Left lung (tissue), 4 donors: ENCODE measurements at regions not wholly inside any gene's neighbourhood (a gene's known extent, or its start where the extent isn't known, plus 50 kb on each side); places are given as distances from the start of the nearest gene placed in this dataset.
A peak's percentile ranks its signal among the peaks of the same experiment; 100 is the strongest.

Experiments used
- ATAC-seq: fragments of 200-7000 bp; cut with Tn5 transposase; one replicate; pipeline ENCODE4 v1.9.1; 2020; ENCODE audit warnings: moderate library complexity
- DNase-seq, 4 donors: peaks; one replicate each; pipeline ENCODE4 v3.0.0-alpha.2; 2013 to 2020
- H3K27ac ChIP-seq, 2 donors: fragments of 200-600 bp; sonication (generic) in 1 of 2; one replicate each; pipeline versions ENCODE4 v1.5.0 to v1.8.0; 2020 to 2021
- H3K27me3 ChIP-seq, 2 donors: fragments of 200-600 bp; sonication (generic) in 1 of 2; one replicate each; pipeline versions ENCODE4 v1.5.0 to v1.8.0; 2020 to 2021
- H3K36me3 ChIP-seq, 2 donors: fragments of 200-600 bp; sonication (generic) in 1 of 2; one replicate each; pipeline versions ENCODE4 v1.5.0 to v1.8.0; 2020 to 2021
- H3K4me1 ChIP-seq, 2 donors: fragments of 200-600 bp; one replicate each; pipeline ENCODE4 v1.8.0; 2021
- H3K4me3 ChIP-seq, 2 donors: fragments of 200-600 bp; sonication (generic) in 1 of 2; one replicate each; pipeline versions ENCODE4 v1.5.0 to v1.8.0; 2020 to 2021; ENCODE audit warnings: mild to moderate bottlenecking in 1 of 2
- H3K9me3 ChIP-seq, 2 donors: fragments of 200-600 bp; sonication (generic) in 1 of 2; one replicate each; pipeline versions ENCODE4 v1.5.0 to v1.8.0; 2020 to 2021
- intact Hi-C, 2 donors: fragments of 100-400 bp; cut with DNase I; formaldehyde crosslinking; loops; one replicate each; pipeline versions ENCODE4 v1.11.2 to v1.14.2; 2022
- TF ChIP-seq, protein P1 (sequence below), 2 donors: fragments of 200-600 bp; sonication (generic) in 1 of 2; IDR thresholded peaks; one replicate each; pipeline versions ENCODE4 v1.5.0 to v1.8.0; 2021; ENCODE audit warnings: antibody characterized with exemption in 2 of 2
- donor health status: DM: no; HTN: yes; CAD: no.
- donor health status: DM: no; HTN: no; CAD: no.

DNA sequence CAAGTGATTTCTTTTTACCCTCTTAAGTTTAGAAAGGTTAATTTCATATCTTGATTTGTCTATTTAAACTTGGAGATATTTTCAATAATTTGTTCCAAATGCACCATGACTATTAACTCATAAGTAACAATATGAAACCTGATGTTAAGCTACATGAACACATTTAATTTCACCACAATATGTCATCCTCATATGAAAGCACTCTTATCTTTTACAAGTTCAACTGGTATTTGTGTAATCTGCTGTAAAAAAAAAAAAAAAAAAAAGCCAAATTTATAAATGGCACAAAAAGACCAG lies 110.4 kb downstream of the HFE start:
- Histone ChIP-seq H3K27me3 (peaks cover 0 to 92% of the 10 kb centered on the region in 2 donors), H3K9me3 (no peaks in the 10 kb centered on the region), H3K4me3 (peak overlapping the region; percentile 53 to 69), H3K4me1 (peaks cover 6 to 49% of the 10 kb centered on the region in 2 donors), H3K36me3 (no peaks in the 10 kb centered on the region), H3K27ac (peak overlapping the region; percentile 96)
- TF ChIP-seq, protein P1, sequence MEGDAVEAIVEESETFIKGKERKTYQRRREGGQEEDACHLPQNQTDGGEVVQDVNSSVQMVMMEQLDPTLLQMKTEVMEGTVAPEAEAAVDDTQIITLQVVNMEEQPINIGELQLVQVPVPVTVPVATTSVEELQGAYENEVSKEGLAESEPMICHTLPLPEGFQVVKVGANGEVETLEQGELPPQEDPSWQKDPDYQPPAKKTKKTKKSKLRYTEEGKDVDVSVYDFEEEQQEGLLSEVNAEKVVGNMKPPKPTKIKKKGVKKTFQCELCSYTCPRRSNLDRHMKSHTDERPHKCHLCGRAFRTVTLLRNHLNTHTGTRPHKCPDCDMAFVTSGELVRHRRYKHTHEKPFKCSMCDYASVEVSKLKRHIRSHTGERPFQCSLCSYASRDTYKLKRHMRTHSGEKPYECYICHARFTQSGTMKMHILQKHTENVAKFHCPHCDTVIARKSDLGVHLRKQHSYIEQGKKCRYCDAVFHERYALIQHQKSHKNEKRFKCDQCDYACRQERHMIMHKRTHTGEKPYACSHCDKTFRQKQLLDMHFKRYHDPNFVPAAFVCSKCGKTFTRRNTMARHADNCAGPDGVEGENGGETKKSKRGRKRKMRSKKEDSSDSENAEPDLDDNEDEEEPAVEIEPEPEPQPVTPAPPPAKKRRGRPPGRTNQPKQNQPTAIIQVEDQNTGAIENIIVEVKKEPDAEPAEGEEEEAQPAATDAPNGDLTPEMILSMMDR (IDR thresholded peaks at IDR 0.05), result no peak
- no peak for DNase-seq
- intact Hi-C loops, result no loop called here
- no peak for ATAC-seq

DNA sequence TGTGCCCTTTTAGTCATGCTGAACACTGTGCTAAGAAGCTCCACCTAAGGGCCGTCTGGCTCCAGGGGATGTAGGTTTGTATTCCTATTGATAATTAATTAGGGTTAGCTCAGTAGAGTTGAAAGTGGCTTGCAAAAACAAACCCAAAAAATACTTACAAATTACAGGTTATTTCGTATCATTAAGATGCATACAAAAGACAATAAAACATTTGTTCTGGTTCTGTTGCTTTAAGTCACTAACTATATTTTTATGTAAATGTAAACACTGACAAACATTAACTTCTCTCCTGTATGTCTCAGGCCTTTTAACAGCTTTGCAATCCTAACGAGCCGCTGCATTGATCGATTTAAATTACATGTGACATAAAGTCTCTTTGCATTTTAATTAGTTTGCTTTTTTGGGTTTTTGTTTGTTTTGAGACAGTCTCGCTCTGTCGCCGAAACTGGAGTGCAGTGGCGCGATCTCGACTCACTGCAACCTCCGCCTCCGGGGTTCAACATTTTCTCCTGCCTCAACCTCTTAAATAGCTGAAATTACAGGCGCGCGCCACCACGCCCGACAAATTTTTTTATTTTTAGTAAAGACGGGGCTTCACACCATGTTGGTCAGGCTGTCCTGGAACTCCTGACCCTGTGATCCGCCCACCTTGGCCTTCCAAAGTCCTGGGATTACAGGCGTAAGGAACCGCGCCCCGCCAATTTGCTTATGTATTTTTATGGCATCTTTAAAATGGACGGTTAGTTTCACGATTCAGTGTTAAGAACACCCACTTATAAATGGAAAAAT lies 110.9 kb downstream of the HFE start:
- no peaks in the 10 kb centered on the region for H3K9me3 ChIP-seq
- H3K4me1 ChIP-seq, result peaks cover 6 to 51% of the 10 kb centered on the region in 2 donors
- H3K27me3 ChIP-seq, result peaks cover 0 to 96% of the 10 kb centered on the region in 2 donors
- peak; percentile 2 for ATAC-seq
- peak overlapping the region; percentile 53 to 69 for H3K4me3 ChIP-seq
- H3K27ac ChIP-seq, result peak overlapping the region; percentile 96
- no peaks in the 10 kb centered on the region for H3K36me3 ChIP-seq
- TF ChIP-seq, protein P1 (IDR thresholded peaks at IDR 0.05), result no peak
- DNase-seq, result peak in 1 of 4 donors; percentile 48
- intact Hi-C loops, result no loop called here

DNA sequence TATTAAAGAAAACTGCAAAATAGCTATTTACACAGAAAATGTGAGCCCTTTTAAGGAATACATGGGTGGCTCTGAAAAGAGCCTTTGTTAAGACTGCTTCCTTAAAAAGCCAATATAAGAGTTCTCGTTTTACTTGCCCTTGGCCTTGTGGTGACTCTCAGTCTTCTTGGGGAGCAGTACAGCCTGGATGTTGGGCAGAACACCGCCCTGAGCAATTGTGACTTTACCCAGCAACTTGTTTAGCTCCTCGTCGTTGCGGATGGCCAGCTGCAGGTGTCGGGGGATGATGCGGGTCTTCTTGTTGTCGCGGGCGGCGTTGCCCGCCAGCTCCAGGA lies 111.5 kb downstream of the HFE start:
- H3K4me3 ChIP-seq, result peak overlapping the region; percentile 53 to 69
- no peaks in the 10 kb centered on the region for H3K9me3 ChIP-seq
- no peaks in the 10 kb centered on the region for H3K36me3 ChIP-seq
- H3K4me1 ChIP-seq, result peaks cover 6 to 57% of the 10 kb centered on the region in 2 donors
- intact Hi-C loops, result no loop called here
- ATAC-seq (peak; percentile 7), DNase-seq (no peak)
- peak overlapping the region; percentile 96 for H3K27ac ChIP-seq
- H3K27me3 ChIP-seq, result peaks cover 0 to 96% of the 10 kb centered on the region in 2 donors
- TF ChIP-seq, protein P1 (IDR thresholded peaks at IDR 0.05), result no peak

DNA sequence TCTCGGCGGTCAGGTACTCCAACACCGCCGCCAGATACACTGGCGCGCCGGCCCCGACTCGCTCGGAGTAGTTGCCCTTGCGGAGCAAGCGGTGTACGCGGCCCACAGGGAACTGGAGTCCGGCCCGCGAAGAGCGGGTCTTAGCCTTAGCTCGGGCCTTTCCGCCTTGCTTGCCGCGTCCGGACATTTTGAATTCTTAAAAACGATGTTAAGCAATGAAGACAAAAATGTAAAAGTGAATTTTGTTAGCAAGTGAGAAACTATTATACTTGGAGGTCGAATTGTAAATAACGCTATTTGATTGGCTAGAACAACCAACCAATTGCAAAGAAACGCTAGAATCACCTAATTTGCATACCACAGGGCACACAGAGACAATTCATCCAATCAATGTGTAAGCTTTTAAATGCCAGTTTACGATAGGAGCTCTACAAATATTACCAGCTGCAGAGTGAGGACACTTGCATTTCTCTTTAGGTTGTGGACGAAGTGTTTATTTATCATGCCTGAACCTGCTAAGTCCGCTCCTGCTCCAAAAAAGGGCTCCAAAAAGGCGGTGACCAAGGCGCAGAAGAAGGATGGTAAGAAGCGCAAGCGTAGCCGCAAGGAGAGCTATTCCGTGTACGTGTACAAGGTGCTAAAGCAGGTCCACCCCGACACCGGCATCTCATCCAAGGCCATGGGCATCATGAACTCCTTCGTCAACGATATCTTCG lies 112.0 kb downstream of the HFE start:
- intact Hi-C loops, result no loop called here
- DNase-seq (peak; percentile 74 to 94 (median 93)), ATAC-seq (peak; percentile 78)
- TF ChIP-seq, protein P1 (IDR thresholded peaks at IDR 0.05), result no peak
- Histone ChIP-seq H3K27ac (peak overlapping the region; percentile 96), H3K27me3 (peaks cover 0 to 97% of the 10 kb centered on the region in 2 donors), H3K4me1 (peaks cover 6 to 62% of the 10 kb centered on the region in 2 donors), H3K9me3 (no peaks in the 10 kb centered on the region), H3K36me3 (no peaks in the 10 kb centered on the region), H3K4me3 (peak overlapping the region; percentile 53 to 69)
